CD4-positive, alpha-beta T cell treated with Interferon alpha-2 for 1 hour (primary cell): ENCODE measurements at regions not wholly inside any gene's neighbourhood (a gene's known extent, or its start where the extent isn't known, plus 50 kb on each side); places are given as distances from the start of the nearest gene placed in this dataset.
"Not testable (repeated sequence)": the region's sequence is repeated elsewhere in the genome, so short reads cannot be mapped to it uniquely, and the experiment has no call there.

Source experiments
- DNase-seq, 2 donors: peaks; one replicate each; pipeline ENCODE4 v3.0.0-alpha.2; 2020 to 2022

DNA sequence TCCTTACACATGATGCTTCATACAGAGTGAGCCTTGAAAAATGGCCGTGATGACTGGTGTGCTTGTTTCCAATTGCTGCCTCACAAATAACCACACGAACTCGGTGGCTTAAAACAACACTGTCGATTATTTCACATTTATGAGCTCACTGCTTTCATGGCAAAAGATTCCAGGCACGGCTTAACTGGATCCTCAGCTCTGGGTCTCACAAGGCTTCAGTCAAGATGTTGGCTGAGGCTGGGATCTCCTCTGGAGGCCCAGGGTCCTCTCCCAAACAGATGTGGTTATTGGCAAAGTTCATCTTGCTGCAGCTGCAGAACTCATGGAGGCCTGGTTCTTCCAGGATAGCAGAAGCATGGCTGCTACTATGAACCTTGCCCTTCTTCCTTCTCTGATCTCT is 144.6 kb downstream of the TFAP2C start:
- no peak for DNase-seq

DNA sequence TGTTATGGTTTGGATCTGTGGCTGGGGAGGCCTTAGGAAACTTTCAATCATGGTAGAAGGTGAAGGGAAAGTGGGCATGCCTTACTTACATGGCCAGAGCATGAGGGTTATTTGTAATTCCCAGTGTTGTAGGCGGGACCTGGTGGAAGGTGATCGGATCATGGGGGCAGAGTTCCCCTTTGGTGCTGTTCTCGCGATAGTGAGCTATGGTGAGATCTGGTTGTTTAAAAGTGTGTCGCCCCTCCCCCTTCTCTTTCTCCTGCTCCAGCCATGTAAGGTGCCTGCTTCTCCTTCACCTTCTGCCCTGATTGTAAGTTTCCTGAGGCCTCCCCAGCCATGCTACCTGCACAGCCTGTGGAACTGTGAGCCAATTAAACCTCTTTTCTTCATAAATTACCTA is 145.8 kb downstream of the TFAP2C start:
- no peak for DNase-seq

DNA sequence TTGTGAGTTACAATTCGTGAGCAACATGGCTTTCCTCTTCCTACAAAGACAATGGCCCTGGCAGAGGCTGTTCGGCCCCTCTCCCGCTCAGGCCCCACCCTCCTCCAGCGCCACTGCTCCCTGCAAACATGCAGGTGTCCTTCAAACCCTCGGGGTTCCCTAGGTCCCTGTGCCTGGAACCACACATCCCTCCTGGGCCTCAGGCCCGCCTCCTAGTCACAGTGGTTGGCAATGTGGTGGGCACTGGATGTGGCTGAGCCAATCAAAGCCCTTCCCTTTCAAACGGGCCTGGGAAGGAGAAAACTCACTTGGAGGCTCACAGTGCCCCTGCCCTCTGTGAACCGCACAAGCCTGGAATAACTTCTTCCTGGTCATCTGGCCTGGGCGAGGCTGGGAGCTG is 147.2 kb downstream of the TFAP2C start:
- DNase-seq, result no peak

DNA sequence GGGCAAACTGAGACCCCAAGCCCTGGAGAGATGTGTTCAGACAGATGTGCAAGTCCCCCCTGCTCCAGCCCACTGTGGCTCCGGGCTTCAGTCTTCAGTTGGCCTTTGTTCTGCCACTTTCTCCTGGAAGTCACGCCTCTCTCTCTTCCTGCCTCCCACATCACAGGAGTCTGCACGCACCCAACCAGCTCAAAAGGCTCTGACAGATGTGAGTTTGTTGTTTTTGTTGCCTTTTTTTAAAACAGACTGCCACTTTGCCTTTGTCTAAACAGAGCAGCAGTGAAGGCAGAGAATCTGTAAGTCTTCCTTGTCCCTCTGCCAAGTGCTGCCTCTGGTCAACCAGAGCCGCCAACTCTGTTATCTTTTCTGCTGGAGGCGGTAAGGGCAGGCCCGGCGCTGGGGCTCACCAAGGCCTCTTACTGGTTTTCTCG is 149.7 kb downstream of the TFAP2C start:
- DNase-seq, result no peak

DNA sequence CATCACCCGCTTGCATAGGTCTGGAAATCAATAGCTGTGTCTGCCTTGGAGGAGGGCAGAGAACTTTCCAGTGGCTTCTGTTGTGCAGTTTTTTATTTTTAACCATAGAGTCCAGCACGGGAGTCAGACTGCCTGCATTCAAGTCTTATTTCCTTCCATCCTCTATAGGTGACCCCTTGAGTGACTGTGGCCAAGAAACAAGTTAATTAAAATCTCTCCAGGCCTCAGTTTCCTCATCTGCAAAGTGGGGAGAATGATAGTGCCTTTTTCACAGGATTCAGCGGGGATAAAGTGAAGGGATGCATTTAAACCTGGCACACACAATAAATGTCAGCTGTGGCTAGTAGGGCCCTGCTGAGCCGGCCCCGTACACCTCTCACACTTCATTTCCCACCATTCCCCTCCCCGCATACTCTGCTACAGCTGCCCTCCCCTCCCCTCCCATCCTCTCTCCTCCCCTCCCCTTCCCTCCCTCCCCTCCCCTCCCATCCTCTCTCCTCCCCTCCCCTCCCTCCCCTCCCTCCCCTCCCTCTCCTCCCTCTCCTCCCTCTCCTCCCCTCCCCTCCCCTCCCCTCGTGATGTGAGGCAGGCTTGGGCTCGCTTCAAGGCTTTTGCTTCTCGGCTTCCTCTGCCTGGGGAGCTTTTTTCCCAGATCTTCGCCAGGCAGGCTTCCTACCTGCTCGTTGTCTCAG is 150.5 kb downstream of the TFAP2C start:
- no peak for DNase-seq

DNA sequence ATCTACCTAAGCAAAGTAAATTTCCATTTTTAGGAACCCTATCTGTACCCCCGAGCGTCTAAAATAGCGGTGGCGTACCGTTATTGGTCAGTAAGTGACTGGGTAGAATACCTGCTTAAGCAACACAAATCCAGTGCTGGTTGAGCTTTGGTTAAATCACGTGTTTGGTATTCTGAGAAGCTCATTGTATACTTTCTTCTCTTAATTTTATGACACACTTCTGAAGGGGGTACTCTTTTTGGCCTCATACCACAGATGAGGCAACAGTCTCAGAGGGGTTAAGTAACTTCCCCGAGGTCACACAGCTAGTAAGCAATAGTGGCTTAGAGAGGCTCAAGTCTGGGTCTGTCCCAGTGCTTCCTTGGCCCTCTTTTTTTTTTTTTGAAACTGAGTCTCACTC is 151.2 kb downstream of the TFAP2C start:
- DNase-seq, result no peak

DNA sequence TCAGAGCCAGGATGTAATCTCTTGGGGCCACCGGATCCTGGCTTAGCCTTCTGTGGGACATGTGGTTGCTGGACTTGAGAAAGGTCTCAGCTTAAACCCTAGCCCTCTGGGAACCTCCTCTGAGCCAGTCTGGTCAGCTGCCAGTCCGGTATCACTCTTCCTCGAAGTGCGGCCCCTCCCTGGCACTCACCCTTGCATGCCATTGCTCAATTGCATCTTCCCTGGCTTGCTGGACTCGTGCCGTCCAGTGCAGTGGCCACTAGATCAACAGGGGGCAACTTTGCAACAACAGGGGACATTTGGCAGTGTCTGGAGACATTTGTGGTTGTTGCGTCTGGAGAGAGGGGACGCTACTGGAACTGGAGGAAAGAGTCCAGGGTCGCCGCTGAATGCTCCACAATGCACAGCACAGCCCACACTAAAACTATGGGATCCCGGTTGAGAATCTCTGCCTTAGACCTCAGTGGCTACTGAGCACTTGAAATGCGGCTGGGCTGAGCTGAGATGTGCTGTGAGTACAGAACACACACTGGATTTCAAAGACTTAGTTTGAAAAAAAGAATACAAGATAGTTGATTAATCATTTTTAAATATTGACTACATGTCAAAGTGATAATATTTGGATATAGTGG is 152.1 kb downstream of the TFAP2C start:
- DNase-seq, result no peak

DNA sequence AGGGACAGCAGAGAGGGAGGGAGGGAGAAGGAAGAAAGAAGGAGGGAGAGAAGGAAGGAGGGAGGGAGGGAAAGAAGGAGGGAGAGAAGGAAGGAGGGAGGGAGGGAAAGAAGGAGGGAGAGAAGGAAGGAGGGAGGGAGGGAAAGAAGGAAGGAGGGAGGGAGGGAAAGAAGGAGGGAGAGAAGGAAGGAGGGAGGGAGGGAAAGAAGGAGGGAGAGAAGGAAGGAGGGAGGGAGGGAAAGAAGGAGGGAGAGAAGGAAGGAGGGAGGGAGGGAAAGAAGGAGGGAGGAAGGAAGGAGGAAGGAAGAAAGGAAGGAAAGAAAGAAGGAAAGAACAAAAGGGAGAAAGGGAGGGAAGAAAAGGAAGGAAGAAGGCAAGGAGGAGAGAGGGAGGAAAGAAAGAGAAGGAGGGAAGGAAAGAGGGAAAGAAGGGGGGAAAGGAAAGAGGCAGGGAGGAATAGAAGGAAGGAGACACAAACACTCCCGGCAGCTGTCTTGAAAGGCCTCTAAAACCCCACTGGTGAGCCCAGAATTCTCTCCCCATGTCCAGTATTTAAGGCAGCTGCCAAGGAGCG is 153.0 kb downstream of the TFAP2C start:
- DNase-seq, result not testable (repeated sequence)

DNA sequence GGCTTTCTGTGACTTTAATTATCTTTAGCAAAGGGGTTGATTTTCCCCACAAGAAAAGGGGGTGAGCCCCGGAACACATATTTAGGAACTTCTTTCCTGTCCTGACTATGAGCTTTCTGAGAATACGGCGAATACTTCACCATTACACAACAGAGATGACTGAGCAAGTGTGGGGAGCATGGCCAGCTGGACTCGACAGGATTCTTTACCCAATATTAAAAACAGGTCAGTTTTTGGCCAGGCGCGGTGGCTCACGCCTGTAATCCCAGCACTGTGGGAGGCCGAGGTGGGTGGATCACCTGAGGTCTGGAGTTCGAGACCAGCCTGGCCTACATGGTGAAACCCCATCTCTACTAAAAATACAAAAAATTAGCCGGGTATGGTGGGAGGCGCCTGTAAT is 153.7 kb downstream of the TFAP2C start:
- not testable (repeated sequence) for DNase-seq

DNA sequence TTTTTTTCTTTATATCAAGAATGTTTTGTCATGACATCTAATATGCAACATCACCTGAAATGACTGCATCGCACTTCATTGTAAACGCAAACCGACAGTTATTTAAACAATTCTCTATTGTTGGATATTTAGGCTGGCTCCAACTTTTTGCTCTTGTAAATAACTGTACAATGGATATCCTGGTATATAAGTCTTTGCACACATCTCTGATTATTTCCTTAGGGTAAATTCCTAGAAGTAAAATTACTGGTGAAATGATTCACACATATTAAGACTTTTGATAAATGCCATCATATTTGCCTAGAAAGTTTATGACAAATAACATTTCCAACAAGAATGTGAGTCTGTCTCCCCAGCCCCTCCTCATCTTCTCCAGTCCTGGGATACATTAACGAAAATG is 154.7 kb downstream of the TFAP2C start:
- no peak for DNase-seq

DNA sequence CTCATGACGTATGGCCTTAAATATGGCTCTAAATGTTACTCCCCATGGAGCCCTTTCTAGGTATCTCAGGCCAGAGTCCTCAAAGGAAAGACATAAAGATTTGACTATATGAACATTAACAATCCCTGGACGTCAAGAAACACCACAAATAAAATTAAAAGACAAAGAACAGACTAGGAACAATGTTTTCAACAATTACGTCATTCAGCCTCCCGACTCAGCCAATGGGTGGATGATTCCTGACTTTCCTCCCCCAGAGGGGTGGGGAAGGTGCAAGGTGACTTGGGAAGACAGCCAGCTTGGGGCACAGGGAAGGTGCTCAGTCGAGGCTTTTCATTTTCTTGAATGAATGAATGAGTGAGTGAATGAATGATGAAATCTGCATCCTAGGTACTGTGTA is 157.4 kb downstream of the TFAP2C start:
- DNase-seq, result no peak

DNA sequence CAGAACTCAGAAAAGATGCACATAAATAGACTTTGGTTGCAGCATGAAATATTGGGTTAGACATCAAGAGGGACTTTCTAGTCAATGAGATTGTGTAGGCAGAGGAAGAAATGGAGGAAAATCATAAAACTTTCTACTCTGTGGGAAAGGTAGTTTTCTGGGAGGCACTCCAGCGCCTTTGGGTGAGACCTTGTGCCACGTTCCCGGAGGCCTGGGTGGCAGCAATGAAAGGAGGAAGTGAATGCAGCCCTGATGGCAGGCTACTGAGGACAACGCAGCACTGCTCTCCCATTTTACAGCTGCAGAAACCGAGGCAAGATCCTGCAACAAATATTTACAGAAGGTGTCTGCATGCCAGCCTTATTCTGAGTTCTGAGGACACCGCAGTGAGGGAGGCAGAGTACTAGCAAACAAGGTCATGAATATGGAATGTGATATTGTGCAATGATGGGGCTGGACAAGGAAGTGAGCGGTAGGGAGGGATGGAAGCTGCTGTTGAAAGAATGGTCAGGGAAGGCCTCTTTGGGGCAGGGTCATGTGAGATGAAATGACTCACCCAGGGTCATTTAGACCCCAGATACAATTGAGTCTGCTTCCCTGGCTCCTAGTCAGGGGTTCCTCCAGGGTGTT is 159.1 kb downstream of the TFAP2C start:
- no peak for DNase-seq

DNA sequence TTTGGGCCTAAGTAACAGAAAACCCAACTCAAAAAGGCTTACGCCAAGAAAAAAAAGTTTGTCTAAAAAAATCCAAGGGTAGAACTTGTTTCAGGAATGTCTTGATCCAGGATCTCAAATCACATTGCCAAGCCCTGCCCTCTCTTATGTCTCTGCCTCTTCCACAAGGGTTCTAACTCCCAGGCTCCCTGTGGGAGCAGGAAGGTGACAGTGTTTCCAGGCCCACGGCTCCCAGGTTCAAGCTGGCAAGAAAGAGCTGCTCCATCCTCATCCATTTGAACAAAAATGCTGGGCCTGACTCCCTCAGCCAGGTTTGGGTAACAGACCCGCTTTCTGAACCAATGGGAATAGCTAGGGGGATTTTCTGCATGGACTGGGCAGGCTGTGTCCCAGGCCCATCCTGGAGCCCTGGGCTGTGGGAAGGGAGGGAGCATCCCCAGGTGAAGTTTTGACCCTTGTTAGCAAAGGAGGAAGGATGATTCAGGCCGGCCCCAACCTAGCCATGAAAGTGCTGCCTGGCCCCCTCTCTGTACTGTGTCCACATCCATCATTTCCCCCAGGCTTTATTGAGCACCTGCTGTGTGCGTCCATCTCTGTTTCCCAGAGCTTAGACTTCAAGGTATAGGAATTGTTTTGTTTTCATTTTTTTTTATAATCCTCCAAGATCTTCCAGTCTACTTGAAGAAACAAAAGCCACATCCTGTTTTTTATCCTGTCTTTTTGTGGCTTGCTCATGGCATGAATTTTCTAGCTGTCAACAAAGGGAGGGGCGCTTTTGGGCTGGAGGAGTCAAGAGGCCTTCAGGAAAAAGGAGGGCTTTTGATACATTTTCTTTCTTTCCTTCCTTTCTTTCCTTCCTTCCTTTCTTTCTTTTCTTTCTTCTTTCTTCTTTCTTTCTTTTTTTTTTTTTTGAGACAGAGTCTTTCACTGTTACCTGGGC is 159.8 kb downstream of the TFAP2C start:
- DNase-seq, result no peak

DNA sequence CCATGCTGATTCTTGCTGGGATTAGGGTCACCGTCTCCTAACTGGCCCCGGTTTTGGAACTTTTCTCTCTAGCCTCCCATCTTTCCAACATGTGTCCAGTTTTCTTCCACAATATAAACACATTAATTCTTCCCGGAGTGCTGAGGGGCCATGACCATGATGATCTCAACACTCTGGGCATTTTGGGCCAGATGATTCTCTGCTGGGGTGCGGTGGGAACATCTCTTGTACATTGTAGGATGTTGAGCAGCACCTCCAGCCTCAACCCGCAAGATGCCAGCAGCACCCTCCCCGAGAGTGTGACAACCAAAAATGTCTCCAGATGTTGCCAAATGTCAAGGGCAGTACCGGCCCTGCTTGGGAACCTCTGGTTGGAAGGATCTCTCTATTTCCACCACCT is 164.8 kb downstream of the TFAP2C start:
- no peak for DNase-seq

DNA sequence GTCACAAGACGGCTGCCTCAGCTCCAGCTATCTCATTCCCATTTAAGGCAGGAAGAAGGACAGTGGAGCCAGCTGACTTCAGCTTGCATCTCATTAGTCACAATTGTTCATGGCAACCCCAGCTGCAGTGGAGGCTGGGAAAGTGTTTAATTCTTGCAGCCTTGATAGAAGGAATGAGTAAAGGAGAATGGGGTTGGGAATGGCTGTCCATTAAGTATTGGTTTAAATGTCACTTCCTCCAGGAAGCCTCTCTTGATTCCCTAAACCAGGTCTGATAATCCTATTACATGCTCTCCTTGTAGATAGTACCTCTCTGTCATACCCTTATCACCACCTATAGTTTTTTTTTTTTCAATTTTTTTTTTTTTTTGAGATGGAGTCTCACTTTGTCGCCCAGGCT is 166.4 kb downstream of the TFAP2C start:
- no peak for DNase-seq

DNA sequence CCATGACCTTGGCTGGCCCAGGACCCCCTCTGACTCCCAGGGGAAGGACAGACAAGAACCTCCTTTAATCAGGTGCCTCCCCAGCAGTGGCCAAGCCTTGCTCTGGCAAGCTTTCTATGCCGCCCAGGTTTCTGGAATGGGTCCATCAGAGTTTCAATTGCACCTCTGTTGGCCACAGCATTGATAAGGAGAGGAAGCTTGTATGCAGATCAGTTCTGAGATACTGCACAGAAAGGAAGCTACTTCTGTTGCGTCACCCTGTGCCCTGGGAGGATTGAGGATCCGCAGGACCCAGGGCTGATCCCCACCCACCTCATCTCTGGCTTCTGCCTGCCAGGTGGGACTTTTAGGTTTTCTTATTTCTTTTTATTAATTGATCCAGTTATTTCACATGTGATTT is 167.2 kb downstream of the TFAP2C start:
- DNase-seq, result no peak

DNA sequence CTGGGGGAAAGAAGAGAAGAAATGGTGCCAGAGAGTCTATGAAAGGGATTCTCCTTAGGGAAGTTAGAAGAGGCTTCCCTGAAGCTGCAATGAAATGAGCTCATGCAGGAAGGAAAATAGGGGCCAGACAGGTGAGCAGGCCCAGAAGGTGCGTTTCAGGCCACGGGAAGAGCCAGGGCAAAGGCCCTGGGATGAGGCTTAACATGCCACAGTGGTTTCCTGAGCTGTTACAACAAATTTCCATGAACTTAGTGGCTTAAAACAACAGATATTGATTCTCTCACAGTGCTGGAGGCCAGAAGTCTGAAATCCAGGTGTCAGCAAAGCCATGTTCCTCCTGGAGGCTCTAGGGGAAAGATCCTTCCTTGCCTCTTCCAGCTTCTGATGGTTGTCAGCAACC is 167.9 kb downstream of the TFAP2C start:
- DNase-seq, result no peak

DNA sequence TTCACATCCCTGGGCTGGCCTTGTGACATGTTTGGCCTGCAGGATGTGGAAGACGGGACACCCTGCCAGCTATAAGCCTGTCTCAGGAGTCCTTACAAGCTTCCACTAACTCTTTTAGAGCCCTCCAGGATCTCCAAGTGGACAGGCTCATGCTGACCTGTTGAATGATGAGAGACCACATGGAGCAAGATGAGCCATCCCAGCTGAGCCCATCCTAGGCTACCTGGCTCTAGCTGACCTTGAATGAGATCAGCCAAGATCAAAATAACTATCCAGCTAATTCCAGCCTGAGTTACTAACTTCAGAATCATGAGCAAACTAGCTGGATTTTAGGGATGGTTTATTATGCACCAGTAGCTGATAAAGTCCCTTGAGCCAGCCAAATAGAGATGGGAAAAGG is 169.5 kb downstream of the TFAP2C start:
- DNase-seq, result no peak

DNA sequence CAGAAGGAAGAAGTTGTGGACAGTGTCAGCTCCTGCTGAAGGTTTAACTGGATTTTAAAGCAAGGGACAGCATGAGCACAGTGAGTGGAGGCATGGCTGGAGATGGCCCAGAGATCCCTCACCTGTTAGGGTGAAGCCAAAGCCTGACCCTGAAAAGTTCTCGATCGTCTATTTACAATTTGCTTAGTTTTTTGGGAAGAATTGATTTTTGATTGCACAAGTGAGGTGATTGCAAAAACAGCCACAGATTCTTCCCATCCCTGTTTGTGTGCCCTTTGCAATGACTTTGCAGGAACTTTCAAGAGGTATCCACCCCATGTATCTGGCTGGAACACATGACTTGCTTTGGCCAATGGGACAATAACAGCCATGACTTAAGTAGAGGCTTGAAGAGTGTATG is 170.1 kb downstream of the TFAP2C start:
- no peak for DNase-seq

DNA sequence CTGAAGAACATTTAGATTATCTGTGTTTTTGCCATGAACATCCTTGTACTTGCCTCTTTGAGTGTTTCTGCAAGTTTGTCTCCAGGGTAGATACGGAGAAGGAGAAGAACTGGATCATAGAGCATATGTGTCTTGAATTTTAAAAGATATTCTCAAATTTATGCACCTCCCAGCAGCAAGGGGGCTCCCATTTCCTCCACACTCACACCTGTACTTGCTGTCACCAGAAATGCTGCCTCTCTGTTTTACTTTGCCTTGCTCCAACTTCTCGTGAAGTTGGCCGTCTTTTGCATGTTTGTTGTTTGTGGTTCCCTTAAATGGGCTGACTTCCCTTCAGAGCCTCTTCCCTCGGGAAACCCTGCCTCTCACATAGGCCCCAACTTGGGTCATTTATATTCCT is 171.0 kb downstream of the TFAP2C start:
- no peak for DNase-seq

DNA sequence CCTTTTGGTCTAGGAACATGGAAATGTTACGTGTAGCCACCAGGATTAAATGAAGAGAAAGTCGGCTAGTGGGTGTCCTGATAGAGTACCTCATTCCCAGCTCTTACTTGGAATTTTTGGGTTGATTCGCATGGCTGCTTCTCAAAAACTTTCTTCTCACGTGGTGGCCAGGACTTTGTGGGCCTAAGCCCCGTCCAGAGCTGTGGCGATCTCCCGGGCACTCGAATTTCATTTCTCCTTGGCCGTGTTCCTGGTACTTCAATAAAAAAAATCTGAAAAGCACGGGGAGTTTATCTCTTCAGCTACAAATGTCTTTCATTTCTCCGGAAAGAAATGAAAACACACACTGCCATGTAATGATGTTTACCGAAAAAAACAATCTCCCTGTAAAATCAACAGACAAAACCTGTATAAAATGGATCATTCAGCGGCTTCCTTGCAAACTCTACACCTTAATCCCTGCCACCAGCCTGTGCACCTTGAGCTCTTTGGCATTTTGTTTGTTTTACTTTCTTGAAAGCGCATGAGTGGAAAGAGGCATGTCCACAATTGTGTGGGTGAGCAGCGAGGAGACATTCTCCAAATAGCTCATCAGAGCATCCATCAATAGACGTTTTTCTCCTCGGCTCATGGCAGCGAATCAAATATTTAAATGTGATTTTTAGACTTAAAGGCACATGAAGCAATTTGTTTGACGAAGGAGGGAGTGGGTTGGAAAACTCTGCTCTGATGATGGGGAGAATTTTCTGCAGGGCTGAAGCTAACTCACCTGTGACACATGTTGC is 173.1 kb downstream of the TFAP2C start:
- no peak for DNase-seq

DNA sequence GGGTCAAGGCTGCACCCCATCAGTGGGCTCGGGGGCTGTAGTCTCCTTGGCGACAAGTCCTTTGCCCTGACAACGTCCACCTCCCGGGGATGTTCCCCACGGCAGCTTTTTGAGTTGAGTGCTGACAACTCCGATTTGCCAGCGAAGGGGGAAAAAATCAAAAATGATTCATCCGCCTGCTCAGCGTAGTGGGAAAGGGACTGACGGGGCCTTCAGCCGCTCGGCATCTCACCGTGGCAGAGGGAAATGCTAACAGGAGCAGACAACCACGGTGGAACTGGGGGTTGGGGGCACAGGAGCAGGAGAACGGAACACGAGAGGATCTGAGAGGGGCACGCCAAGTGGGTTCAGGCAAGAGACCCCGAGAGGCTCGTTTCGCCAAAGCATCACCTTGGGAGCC is 173.7 kb downstream of the TFAP2C start:
- no peak for DNase-seq
